ENCODE measurements at regions not wholly inside any gene's neighbourhood (a gene's known extent, or its start where the extent isn't known, plus 50 kb on each side); places are given as distances from the start of the nearest gene placed in this dataset.

- TF ChIP-seq CTCF (IDR thresholded peaks at IDR 0.05; ENCODE audit: insufficient read depth, missing control alignments), result no peak
- no peak for FAIRE-seq
- no peak for DNase-seq (ENCODE audit: insufficient read length, low spot score)
Observed at GRCh38 chr1:244960904-244961303, 96.6 kb upstream of the HNRNPU start.

GRCh38 chr1:244958593-244958992 is 94.2 kb upstream of the HNRNPU start:
- no peak for TF ChIP-seq CTCF (IDR thresholded peaks at IDR 0.05; ENCODE audit: insufficient read depth, missing control alignments)

GRCh38 chr1:244957525-244957924 is 93.2 kb upstream of the HNRNPU start:
- no peak for FAIRE-seq
- TF ChIP-seq CTCF (IDR thresholded peaks at IDR 0.05; ENCODE audit: insufficient read depth, missing control alignments), result no peak
- DNase-seq (ENCODE audit: insufficient read length, low spot score), result no peak

More at GRCh38 chr1:244958593-244958992, 94.2 kb upstream of the HNRNPU start:
- FAIRE-seq (no peak), DNase-seq (ENCODE audit: insufficient read length, low spot score) (no peak)

GRCh38 chr1:244957122-244957521 is 92.8 kb upstream of the HNRNPU start:
- TF ChIP-seq CTCF (IDR thresholded peaks at IDR 0.05; ENCODE audit: insufficient read depth, missing control alignments), result no peak
- FAIRE-seq (peak; percentile 16), DNase-seq (ENCODE audit: insufficient read length, low spot score) (no peak)

GRCh38 chr1:244955661-244956060 is 91.3 kb upstream of the HNRNPU start:
- no peak for TF ChIP-seq CTCF (IDR thresholded peaks at IDR 0.05; ENCODE audit: insufficient read depth, missing control alignments)
- FAIRE-seq, result peak; percentile 98
- DNase-seq (ENCODE audit: insufficient read length, low spot score), result no peak

GRCh38 chr1:244954359-244954758 is 90.0 kb upstream of the HNRNPU start:
- DNase-seq (ENCODE audit: insufficient read length, low spot score) (no peak), FAIRE-seq (no peak)
- no peak for TF ChIP-seq CTCF (IDR thresholded peaks at IDR 0.05; ENCODE audit: insufficient read depth, missing control alignments)

GRCh38 chr1:244953901-244954300 is 89.6 kb upstream of the HNRNPU start:
- DNase-seq (ENCODE audit: insufficient read length, low spot score), result no peak
- no peak for FAIRE-seq
- TF ChIP-seq CTCF (IDR thresholded peaks at IDR 0.05; ENCODE audit: insufficient read depth, missing control alignments), result no peak
